HG02884 (cell line): ENCODE measurements at regions not wholly inside any gene's neighbourhood (a gene's known extent, or its start where the extent isn't known, plus 50 kb on each side); places are given as distances from the start of the nearest gene placed in this dataset.

Experiments
- ATAC-seq: cut with Tn5 transposase; IDR thresholded peaks from one replicate; pipeline ENCODE4 v1.9.1; 2021; ENCODE audit warnings: mild to moderate bottlenecking, moderate library complexity; ENCODE audit not compliant: unreplicated experiment

GRCh38 chr6:75546381-75546780, 52.8 kb upstream of the FILIP1 start:
- ATAC-seq: no peak

DNA sequence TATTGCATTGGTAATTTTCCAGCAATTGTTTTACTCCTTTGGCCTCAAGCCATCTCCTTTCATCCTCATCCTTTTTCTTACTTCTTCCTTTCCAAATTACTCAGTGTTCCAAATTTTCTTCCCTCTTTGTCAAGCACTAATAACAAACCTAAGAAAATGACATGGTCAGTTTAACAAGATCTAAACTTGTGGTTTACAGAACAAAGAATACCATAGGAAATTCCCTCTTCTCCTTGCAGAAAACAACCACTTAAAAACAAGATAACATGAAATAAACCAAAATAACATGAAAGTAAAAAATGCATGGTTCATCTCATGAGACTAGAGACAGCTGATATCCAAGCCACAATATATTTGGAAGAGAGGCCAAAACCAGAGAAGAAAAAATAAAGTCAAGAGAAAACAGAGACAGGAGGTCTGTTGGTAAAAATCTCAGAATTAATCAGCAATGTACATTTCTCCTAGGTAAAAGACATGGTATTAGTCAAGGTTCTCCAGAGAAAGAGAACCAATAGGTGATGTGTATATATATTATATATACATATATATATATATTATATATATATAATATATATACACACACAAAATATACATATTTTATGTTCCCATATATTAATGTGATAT, 51.0 kb upstream of the SENP6 start:
- ATAC-seq: peak; percentile 58

GRCh38 chr6:75551367-75551952, 50.2 kb upstream of the SENP6 start:
- ATAC-seq: no peak
